Testis (tissue), 2 donors: ENCODE measurements at regions not wholly inside any gene's neighbourhood (a gene's known extent, or its start where the extent isn't known, plus 50 kb on each side); places are given as distances from the start of the nearest gene placed in this dataset.

Experiments used
- DNase-seq: peaks from one replicate; pipeline ENCODE4 v3.0.0-alpha.2; 2019
- H3K27ac ChIP-seq, 2 donors: fragments of 200-600 bp; sonication (generic); one replicate each; pipeline ENCODE4 v1.5.1; 2019
- H3K27me3 ChIP-seq: fragments of 200-600 bp; sonication (generic); one replicate; pipeline ENCODE4 v1.5.1; 2019
- H3K36me3 ChIP-seq: fragments of 200-600 bp; sonication (generic); one replicate; pipeline ENCODE4 v1.5.1; 2017; ENCODE audit warnings: low read depth; ENCODE audit errors: missing control alignments
- H3K4me1 ChIP-seq: fragments of 200-600 bp; sonication (generic); one replicate; pipeline ENCODE4 v1.5.1; 2019
- H3K4me3 ChIP-seq, 2 donors: fragments of 200-600 bp; sonication (generic); one replicate each; pipeline ENCODE4 v1.5.1; 2017 to 2019
- H3K9me3 ChIP-seq: fragments of 200-600 bp; sonication (generic); one replicate; pipeline ENCODE4 v1.5.1; 2017
- CTCF ChIP-seq, 3 experiments: fragments of 450-650 bp in 2 of 3; fragments of 200-600 bp in 1 of 3; sonication (generic) in 1 of 3; IDR thresholded peaks; one replicate each; pipeline ENCODE4 v1.5.1; 2016 to 2019; ENCODE audit warnings: antibody characterized with exemption in 3 of 3, mild to moderate bottlenecking in 2 of 3, moderate library complexity in 1 of 3
- POLR2A ChIP-seq: fragments of 450-650 bp; IDR thresholded peaks from one replicate; pipeline ENCODE4 v1.6.1; 2017; ENCODE audit warnings: antibody characterized with exemption, mild to moderate bottlenecking, moderate library complexity
- WGBS, 2 donors: methylation state at CpG; one replicate each; pipeline ENCODE4 v1.1.5; 2018; 5-methylcytosine and 5-hydroxymethylcytosine counted together
- intact Hi-C: fragments of 100-400 bp; cut with DNase I; formaldehyde crosslinking; loops from one replicate; pipeline ENCODE4 v1.15.1; 2023; ENCODE audit warnings: low total_unique reads

- Histone ChIP-seq H3K9me3 (no peaks in the 10 kb centered on the region), H3K36me3 (no peaks in the 10 kb centered on the region), H3K27me3 (no peaks in the 10 kb centered on the region), H3K4me3 (no peak overlapping the region), H3K4me1 (no peaks in the 10 kb centered on the region), H3K27ac (no peak overlapping the region)
- TF ChIP-seq CTCF (IDR thresholded peaks at IDR 0.05): no peak
- no peak for TF ChIP-seq POLR2A
- intact Hi-C loops: no loop called here
- 83 to 86% methylated on average over 7 of the region's 7 CpGs for WGBS, 2 donors
- DNase-seq: no peak
These were observed 1013.1 kb upstream of the TMEM132C start for GRCh38 chr12:127253797-127254327.

GRCh38 chr12:127254420-127254955 lies 1012.5 kb upstream of the TMEM132C start:
- no peak for DNase-seq
- H3K4me1 ChIP-seq: no peaks in the 10 kb centered on the region
- no peaks in the 10 kb centered on the region for H3K9me3 ChIP-seq
- H3K27ac ChIP-seq: no peak overlapping the region
- no peaks in the 10 kb centered on the region for H3K36me3 ChIP-seq
- 76 to 89% methylated on average over 5 of the region's 5 CpGs for WGBS, 2 donors
- H3K4me3 ChIP-seq: no peak overlapping the region
- intact Hi-C loops: no loop called here
- TF ChIP-seq POLR2A: no peak
- TF ChIP-seq CTCF (IDR thresholded peaks at IDR 0.05): no peak
- no peaks in the 10 kb centered on the region for H3K27me3 ChIP-seq

- intact Hi-C loops: no loop called here
- Histone ChIP-seq H3K4me3 (no peak overlapping the region), H3K27ac (no peak overlapping the region), H3K9me3 (no peaks in the 10 kb centered on the region), H3K36me3 (no peaks in the 10 kb centered on the region), H3K27me3 (no peaks in the 10 kb centered on the region), H3K4me1 (no peaks in the 10 kb centered on the region)
- 46 to 71% methylated on average over 5 of the region's 5 CpGs for WGBS, 2 donors
- TF ChIP-seq POLR2A (no peak), CTCF (IDR thresholded peaks at IDR 0.05) (no peak)
- DNase-seq: no peak
These were observed 1009.5 kb upstream of the TMEM132C start for GRCh38 chr12:127257366-127257935.

- TF ChIP-seq POLR2A (no peak), CTCF (IDR thresholded peaks at IDR 0.05) (no peak)
- H3K4me1 ChIP-seq: no peaks in the 10 kb centered on the region
These were observed 1006.4 kb upstream of the TMEM132C start for GRCh38 chr12:127260531-127260930.

GRCh38 chr12:127260999-127261398 lies 1006.0 kb upstream of the TMEM132C start:
- no peak for DNase-seq
- intact Hi-C loops: no loop called here
- no peaks in the 10 kb centered on the region for H3K36me3 ChIP-seq
- no peaks in the 10 kb centered on the region for H3K27me3 ChIP-seq
- TF ChIP-seq CTCF (IDR thresholded peaks at IDR 0.05): no peak
- no peak for TF ChIP-seq POLR2A
- no peaks in the 10 kb centered on the region for H3K9me3 ChIP-seq
- no peak overlapping the region for H3K4me3 ChIP-seq
- H3K27ac ChIP-seq: no peak overlapping the region
- H3K4me1 ChIP-seq: no peaks in the 10 kb centered on the region
- 85 to 86% methylated on average over 7 of the region's 7 CpGs for WGBS, 2 donors

More at GRCh38 chr12:127260531-127260930, 1006.4 kb upstream of the TMEM132C start:
- Histone ChIP-seq H3K4me3 (no peak overlapping the region), H3K27ac (no peak overlapping the region), H3K27me3 (no peaks in the 10 kb centered on the region), H3K36me3 (no peaks in the 10 kb centered on the region), H3K9me3 (no peaks in the 10 kb centered on the region)
- WGBS, 2 donors: 80 to 88% methylated on average over 3 of the region's 3 CpGs
- intact Hi-C loops: no loop called here
- DNase-seq: no peak
